NCI-H2107 treated with DMSO at 0.1 percent for 48 hours (cell line): ENCODE measurements at regions not wholly inside any gene's neighbourhood (a gene's known extent, or its start where the extent isn't known, plus 50 kb on each side); places are given as distances from the start of the nearest gene placed in this dataset.

ENCODE experiments used
- DNase-seq: peaks from one replicate; lab custom pipeline; 2025; ENCODE audit not compliant: unreplicated experiment; lab: John Stamatoyannopoulos, UW

DNA sequence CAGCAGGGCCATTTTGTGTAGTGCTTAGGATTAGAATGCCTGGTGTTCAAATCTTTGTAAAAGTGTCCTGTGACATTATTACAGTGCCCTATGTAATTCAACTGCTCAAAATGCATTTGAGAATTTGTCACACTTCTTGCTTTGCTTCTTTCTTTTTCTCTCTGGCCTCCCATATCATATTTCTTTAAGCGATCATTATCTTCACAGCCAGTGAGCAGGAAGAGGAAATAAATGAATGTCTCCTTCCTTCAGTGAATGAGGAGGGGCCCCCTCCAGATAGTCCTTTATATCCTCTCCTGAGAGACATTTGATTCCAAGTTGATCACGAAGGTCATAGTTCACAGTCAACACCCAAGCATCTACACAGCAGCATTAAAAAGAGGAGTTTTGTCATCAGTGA lies 425.1 kb upstream of the NPVF start:
- peak; percentile 24 for DNase-seq

DNA sequence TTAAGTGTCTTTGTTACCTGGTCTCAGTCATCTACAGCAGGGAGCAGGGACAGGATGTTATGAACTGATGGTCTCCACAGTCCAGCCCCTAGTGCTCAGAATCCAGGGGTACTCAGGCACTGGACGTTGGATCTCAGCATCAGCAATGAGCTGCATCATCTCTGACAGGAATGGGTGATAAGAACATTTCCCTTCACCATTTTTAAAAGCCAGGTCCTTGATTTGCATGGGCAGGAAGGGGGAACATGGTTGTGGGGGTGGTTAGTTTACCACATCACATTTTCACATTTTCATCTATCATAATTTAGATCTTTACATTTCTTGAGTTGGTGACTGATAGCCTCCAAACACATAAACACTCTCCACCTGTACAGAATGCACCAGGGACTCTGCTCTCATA lies 427.8 kb upstream of the NPVF start:
- no peak for DNase-seq

DNA sequence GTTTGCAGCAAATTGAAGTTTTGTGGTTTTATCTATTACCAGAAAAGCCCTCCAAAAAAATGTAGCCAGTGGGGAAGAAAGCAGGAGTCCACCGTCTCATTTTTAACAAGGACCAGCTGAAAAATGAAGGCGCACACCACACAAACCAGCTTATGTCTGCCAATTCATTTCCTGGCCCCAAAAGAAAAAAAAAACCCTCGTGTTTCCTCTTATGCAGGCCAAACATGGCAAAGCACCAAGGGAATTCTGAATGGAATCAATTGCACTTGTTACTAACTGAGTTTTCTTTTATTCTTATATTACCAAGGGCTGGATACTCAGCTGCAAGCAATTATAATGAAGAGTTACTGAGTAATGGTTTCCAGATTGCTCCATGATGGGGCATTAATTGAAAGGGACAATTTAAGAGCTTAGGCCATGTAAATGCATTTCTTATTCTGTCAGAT lies 428.3 kb upstream of the NPVF start:
- peak; percentile 59 for DNase-seq

DNA sequence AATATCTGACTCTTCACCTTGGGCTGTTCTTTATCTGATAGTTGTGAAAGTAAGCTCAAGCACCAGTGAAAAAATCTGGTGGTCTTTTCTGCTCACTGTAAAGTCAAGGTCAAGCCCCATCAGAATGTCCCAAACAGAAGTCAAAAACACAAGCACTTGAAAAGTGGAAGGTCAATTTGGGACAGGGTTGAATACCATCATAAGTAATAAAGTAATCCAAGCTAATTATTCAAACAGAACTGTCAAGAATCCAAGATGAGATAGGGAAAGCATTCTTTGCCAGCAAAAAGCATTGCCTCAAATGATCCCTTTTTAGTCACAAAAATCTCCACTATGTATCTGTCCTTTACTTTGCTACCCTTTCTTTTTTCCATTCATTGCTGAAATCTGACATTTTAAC lies 430.1 kb upstream of the NPVF start:
- DNase-seq = no peak

DNA sequence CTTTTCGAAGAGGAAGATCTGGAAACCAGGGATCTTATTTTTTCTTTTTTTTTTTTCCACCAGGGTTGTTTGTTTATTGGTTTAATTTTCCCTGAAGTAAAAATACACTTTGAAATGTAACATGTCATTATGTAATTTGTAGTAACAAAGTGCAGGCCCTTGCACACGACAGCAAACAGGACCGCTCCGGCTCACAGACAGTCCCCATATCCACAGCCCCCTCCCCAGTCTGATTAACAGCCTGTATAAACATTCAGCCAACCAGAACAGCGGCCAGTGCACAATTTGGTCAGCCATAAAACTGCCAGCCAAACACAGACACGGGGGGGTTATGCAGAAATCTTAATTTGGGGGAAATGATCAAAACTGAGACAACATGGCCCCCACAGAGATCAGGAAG lies 431.6 kb upstream of the NPVF start:
- DNase-seq = no peak

DNA sequence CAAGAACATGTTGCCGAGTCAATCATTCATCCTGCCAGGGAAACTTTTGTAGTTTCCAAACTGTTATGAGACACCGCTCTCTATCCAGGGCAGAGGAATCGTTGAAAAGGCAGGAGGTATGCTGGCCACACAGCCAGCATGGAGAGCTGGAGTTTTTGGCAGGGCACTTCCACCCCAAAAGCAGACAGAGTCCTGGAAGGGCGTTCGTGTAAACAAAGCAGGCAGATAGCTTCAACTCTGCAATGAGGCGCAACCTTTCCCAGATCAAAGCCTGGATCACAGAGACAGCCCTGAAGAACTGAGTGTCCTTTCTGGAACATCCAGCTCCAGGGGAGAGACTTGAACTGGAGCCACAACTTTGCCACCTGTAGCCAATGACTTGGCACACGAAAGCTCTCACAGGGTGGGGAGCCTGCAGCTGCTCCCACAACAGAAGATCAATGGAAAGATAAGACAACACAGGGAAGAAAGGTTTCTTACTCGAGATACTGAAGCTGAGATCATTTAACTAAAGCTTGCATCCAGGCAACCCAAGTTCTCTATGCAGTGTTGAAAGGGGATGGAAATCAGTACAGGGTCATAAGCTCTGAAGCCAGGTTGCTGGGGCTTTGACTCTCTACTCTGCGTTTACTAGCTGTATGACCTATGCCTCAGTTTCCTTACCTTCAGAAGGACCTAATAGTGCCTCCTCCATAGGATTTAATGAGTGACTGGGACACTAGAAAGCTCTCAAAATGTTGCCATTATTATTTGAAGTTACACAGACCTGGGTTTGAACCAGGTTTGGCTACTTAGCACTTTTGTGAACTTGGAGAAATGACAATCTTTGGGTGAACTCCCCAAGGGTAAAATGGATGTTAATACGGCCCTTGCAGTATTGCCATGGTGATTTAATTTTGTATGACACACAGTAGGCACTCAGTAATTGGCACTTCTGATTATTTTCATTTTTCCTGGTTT lies 434.8 kb upstream of the NPVF start:
- no peak for DNase-seq

DNA sequence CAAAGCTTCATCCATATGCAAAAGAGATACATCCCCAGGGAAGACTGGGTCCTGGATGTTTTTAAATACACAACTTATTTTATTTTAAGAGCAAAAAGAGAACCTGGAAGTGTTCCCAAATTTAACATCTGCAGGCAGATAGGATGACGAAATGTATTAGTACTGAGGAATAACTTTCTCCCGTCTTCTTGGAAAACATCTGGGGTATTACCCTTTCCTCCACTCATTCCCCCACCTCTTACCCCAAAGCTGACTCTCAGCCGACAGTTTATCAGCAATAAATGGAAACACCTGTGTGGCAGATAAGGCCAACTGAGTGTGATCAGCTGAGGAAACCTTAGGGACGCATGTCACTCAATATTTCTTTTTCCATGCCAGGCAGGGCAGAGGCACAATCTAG lies 435.6 kb upstream of the NPVF start:
- DNase-seq = no peak

DNA sequence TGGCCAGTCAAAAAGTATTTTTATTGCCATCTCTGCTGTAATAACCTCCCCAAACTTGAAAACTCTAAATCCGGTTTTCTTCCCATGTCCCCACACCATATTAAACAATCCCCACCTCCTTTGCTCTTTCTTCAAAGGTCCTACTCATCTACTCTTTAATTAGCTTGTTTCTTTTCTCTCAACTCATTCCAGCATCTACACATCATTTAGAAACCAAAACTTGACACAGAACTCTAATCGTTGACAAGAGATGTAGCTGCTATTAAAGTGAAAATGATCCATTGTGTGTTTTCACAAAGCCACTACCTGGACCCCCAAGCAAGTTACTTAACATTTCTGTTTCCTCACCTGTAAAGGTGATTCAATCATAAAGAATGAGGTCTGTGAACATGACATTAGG lies 436.3 kb upstream of the NPVF start:
- no peak for DNase-seq

DNA sequence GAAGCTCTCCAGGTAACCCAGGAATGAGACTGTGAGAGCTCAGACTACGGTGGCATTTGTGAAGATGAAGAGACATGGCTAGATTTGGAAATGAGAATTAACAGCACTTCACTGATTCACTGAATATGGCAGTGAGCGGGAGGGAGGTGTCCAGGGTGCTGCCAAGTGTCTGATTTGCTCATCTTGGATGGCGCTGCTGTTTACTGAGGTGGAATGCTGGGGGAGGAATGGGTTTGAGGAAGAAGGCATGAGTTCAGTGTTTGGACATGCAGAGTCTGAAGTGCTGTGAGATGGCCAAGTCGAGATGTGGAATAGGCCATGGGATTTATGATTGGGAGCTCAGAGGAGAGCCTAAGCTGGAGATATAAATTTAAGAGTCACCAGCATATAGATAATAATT lies 437.1 kb upstream of the NPVF start:
- DNase-seq = no peak

DNA sequence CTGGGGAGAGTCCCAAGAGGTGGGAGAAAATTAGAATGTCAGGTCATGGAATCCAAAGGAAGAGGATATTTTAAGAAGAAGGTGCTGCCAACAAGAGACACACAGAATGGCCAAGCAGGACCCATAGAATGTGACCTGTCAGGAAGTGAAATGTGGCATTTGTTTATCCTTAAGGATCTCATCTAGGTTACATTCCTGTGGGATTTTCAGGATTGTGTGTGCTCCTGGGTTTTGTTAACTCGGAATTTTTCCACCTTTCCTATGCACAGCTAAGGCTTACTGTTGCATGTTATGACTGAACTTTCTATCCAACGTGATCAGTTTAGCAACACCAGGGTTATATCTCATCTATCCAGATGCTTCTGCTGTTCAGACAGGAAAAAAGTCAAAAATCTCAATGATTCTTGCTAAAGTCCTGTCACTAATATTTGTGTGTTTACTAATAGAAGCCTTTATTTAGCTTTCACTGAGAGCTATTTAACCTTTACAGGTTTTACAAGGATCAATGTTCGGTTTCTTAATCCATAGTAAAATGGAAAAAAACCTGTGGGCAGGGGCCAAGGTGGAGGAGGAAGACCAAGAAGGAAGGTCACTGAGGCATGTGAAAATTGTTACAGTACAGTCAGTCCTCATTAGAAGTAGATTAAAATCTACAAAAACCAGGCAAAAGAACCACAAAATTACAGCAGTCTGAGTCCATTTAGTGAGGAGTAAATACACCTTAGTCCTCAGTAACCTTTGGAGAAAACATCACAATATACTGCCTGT lies 437.8 kb upstream of the NPVF start:
- DNase-seq = no peak

DNA sequence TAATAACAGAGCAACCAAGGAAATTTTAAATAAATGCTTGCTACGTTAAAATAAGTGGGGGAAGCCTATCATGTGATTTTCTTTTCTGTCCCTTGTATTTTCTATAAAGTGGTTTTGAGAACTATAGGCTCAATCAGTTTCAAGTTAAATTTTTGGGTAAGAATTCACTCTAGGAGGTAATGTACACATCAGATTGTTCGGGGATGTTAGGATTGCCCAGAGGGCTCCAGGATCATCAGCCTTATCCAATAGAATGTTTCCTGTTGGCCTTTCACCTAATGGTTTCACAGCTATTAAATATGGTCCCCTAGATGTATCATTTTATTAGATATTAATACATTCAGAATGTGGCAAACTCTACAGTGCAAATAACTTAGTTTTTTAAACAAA lies 438.4 kb upstream of the NPVF start:
- DNase-seq = no peak

DNA sequence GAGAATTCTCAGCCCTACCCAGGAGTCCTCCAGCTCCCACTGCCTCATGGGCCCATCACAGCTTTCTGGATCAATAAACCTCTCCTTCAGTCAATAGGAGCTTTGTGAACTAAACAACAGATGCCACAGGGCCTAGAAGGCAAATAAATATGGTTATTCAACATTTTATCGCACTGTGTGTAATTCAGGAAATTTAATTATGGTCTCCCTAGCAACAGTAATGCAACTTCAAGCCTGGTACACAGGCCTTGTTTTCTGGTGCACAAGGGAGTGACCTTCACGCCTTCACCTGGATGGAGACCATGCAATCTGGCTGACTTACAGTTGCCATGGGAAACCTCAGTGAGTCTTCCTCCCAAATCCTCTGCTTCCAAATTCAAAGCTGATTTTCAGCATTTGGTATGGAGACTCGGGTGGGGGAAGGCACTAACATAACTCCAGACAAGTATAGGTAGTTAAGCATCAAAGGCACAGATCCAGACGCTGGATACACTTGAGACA lies 441.0 kb upstream of the NPVF start:
- DNase-seq = no peak

DNA sequence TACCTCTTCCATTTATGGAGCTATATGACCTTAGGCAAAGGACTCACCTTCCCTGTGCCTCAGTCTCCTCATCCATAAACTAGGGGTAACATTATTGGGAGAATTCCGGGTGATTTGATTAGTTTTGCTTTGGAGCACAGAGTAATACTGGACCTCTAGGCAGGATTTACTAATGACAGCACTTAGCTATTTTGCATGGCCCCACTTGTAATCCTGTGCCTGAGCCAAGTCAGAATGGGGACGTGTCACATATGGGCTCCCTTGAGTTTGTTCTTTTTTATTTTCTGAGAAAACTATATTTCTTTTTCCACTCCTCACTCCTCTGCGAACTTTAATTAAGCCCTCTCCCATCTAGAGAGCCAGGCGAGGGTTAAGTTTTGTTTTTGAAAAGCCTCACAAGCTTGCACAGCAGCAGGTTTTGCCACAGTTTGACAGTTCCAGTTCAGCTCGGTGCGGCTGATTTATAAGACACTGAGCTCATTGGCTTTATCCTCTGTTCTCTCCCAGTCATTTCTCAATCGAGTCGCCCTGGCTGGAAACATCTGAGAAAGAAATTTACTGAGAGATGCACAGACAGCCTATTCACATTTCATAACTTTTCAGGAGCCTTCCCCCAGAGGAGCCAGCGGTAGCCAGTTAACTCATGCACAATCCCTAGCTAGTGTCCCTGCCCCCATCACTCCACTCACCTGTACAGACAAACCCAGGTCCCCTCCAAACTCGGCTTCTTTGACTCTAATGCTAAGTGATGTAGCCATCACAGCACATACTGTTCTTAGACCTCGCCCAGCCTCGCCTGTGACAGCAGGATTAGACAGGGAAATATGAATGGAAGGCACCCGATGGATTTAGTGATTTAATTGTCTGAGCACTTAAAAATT lies 441.9 kb upstream of the NPVF start:
- no peak for DNase-seq

DNA sequence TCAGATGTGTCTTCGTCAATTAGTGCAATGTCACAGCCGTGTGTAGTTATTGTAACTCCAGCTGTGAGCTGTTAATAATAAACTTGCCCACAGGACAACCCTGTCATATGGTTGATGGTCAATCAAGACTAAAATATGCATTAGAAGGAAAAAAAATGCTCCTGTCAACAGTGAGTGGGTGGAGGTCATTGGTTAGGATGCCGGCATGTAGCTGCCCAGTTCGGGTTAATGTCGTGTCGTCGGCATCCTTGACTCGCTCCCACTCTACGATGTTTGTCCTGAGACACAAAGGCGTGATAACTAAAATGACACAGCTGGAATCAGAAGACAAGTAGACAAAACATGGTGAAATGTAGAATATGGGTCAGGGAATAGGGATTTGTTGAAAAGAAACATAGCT lies 442.8 kb upstream of the NPVF start:
- DNase-seq = no peak

DNA sequence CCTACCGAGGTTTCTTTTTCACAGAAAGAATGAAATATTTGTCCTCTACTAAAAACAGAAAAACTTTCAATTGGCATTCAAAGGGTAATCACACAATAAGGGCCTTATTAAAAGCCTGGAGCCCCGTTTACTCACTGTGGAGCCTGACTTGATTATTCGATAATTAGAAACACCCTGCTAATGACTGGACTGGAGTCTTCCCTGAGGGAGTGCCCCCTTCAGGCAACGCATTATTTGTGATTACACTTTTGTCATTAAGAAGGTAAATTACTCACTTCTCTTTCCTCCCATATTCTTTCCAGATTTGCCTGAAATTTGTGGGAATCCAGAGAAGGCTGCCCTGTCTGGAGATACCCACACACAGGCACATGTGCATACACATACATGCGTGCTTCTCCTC lies 444.2 kb upstream of the NPVF start:
- no peak for DNase-seq

DNA sequence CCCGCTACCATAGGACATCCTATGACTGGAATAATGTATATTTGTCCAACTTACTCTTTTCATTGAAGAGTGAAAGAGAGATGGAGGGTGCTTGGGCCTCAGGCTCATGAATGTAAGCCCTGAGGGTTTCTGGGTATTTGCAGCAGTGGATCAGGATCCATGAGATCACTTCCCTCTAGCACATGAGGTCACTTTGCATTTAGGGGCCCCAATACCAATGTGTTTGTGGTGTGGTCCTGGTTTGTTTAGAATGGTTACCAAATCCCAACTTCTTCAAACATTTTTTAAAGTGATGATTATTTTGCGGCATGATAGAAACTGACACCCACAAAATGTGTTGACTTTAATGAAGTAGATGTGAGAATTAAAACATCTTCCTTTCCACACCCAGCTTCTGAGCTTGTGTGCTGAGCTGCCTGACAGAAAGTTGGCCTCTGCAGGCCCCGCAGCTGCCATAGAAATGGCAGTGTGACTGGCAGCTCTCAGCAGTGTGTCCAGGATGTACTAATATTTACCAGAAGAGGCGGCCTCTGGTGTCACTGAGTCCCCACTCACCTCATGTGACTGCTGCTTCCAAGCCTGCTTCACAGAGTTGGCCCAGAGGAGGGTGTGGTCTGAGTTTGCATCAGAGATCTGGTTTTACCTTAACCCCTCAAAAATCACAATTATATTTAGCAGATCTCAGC lies 447.6 kb upstream of the NPVF start:
- DNase-seq = no peak

DNA sequence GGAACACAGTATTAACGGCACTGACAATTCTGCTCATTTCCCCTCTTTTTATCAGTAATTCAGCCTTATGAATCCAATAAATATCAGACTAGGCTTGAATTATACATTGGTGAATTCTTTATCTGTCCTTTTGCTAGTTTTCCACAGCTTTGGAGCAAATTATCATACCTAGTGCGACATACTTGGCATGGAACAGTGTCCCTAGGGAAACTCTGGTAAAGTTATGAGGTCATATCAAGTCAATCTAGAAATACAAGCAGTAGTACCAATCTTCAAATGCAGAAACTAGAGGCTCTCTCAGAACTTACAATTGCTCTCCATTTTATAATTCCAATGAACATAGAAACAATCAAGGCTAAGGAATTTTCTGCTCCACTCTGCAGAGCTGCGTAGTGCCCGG lies 449.3 kb upstream of the NPVF start:
- DNase-seq = no peak

DNA sequence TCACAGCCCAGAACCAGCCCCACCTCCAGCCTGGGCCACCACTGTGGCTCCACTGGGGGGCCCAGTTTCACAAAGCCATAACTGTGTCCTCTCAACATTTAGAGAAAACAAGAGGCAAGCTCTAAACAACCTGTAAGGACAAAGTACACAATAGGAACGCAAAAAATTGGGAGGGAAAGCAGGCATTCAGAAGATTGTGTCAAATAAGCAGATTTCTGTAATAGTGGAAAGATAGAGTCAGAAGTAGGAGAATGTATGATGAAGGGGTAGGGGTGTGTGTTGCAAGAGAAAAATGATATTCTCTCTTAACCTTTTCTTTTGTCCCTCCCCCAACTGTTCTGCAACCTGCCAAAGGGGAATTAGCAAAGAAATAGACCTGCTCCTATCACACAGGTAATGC lies 449.9 kb upstream of the NPVF start:
- DNase-seq = no peak

DNA sequence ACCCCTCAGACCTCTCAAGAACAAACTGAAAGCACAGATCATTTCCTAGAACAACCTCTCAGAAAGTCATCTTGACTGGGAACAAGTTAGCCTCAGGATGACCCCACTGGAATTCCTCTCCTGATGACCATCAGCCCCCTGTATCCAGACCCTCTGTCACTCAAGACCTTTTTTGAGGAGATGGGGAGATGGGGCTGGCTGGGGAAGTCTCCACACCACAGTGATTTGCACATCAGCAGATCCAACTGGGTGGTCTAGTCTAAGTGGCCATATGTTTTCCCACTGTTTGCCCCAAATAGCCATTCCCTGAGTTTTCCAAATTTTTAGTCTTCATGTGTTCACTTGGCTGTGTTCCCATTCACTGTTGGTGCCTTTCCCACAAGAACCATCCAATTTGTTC lies 452.4 kb upstream of the NPVF start:
- DNase-seq = no peak

DNA sequence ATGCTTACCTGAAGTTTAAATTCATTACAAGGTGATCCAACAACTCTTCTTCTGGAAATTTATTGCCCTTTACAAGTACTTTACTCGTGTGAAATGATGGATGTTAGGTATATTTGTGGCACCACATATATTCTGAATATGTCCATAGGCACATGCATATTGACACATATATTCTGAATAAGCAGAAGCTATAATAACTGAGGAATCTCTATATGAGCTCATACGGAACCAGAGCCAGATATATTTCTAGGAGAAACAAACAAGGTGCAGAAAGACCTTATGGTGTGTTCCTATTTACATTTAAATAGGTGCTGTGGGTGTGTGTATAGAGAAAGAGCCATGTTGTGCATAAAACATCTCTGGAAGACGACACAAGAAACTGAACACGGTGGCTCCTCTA lies 456.1 kb upstream of the NPVF start:
- DNase-seq = no peak

DNA sequence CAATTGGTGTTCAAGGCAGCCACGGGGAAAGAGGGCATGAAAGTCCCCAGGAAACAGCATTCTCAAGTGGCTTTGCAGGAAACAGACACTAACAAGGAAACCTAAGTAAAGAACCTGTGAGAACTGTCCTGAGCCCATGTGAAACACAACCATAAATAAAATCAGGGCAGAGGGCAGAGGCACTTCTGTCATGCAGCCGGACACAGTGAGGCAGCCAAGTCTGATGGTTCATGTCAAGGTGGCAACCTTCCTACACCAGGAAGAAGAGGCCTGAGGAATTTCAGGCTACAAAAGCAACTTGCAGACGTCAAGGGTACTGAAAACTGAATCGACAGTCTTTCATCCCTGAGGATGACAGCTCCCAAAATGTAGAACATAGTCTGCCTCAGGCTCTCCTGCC lies 458.2 kb upstream of the NPVF start:
- no peak for DNase-seq
